Cardiac muscle cell (in vitro differentiated cells and primary cell): ENCODE measurements at regions not wholly inside any gene's neighbourhood (a gene's known extent, or its start where the extent isn't known, plus 50 kb on each side); places are given as distances from the start of the nearest gene placed in this dataset.

Experiments
- DNase-seq, 2 donors: peaks; one replicate each; pipeline versions ENCODE4 v3.0.0 to v3.0.0-alpha.2; 2010 to 2017; ENCODE audit warnings: low read depth in 1 of 2, low spot score in 1 of 2
- H3K27ac ChIP-seq: fragments of 200-600 bp; sonication (generic); 2 replicates; pipeline ENCODE4 v1.5.1; 2016
- H3K27me3 ChIP-seq: fragments of 200-600 bp; sonication (generic); 2 replicates; pipeline ENCODE4 v1.6.0; 2016; ENCODE audit warnings: control low read depth
- H3K36me3 ChIP-seq: fragments of 200-600 bp; sonication (generic); 2 replicates; pipeline ENCODE4 v1.5.1; 2016; ENCODE audit warnings: control low read depth
- H3K4me1 ChIP-seq: fragments of 200-600 bp; sonication (generic); 2 replicates; pipeline ENCODE4 v1.8.1; 2017; ENCODE audit warnings: low read depth, mild to moderate bottlenecking, mixed run types
- H3K4me3 ChIP-seq: fragments of 200-600 bp; sonication (generic); 2 replicates; pipeline ENCODE4 v1.5.1; 2016; ENCODE audit warnings: mild to moderate bottlenecking
- H3K9me3 ChIP-seq: fragments of 200-600 bp; sonication (generic); 2 replicates; pipeline ENCODE4 v1.5.1; 2017; ENCODE audit warnings: low read depth, mild to moderate bottlenecking, control low read depth
- TF ChIP-seq, protein P1 (sequence below): IDR thresholded peaks from 2 replicates; pipeline ENCODE4 v1.5.1; 2012; ENCODE audit warnings: low read depth, mild to moderate bottlenecking, low read length

DNA sequence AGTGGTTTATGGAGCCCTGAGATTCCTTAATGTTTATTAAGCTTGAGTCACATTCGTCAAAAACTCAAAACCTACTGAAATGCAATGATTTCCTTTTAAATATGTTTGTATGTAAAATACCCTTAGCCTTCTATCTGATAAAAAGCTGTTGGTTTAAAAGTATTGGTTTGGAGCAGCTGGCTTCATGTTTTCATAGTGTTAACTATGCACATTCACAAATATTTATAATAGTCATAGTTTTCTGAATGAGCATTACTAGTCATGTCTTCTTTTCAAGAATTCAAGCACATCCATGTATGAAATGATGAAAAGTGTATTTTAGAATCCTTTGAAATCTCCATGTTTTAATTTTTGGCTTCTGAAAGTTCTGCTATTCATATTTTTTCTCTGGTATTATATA is 558.6 kb downstream of the UTRN start:
- TF ChIP-seq, protein P1, sequence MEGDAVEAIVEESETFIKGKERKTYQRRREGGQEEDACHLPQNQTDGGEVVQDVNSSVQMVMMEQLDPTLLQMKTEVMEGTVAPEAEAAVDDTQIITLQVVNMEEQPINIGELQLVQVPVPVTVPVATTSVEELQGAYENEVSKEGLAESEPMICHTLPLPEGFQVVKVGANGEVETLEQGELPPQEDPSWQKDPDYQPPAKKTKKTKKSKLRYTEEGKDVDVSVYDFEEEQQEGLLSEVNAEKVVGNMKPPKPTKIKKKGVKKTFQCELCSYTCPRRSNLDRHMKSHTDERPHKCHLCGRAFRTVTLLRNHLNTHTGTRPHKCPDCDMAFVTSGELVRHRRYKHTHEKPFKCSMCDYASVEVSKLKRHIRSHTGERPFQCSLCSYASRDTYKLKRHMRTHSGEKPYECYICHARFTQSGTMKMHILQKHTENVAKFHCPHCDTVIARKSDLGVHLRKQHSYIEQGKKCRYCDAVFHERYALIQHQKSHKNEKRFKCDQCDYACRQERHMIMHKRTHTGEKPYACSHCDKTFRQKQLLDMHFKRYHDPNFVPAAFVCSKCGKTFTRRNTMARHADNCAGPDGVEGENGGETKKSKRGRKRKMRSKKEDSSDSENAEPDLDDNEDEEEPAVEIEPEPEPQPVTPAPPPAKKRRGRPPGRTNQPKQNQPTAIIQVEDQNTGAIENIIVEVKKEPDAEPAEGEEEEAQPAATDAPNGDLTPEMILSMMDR, result no peak
- no peak for DNase-seq
- Histone ChIP-seq H3K36me3 (peaks cover 11% of the 10 kb centered on the region), H3K4me1 (no peaks in the 10 kb centered on the region), H3K27ac (no peak overlapping the region), H3K4me3 (no peak overlapping the region), H3K9me3 (no peaks in the 10 kb centered on the region), H3K27me3 (no peaks in the 10 kb centered on the region)

GRCh38 chr6:144844596-144844995 is 559.5 kb downstream of the UTRN start:
- TF ChIP-seq, protein P1, result no peak
- Histone ChIP-seq H3K27me3 (no peaks in the 10 kb centered on the region), H3K27ac (no peak overlapping the region), H3K36me3 (peaks cover 11% of the 10 kb centered on the region), H3K9me3 (no peaks in the 10 kb centered on the region), H3K4me3 (no peak overlapping the region), H3K4me1 (no peaks in the 10 kb centered on the region)
- DNase-seq, result no peak

GRCh38 chr6:144845186-144845585 is 560.1 kb downstream of the UTRN start:
- TF ChIP-seq, protein P1, result no peak

GRCh38 chr6:144847916-144848315 is 562.8 kb downstream of the UTRN start:
- Histone ChIP-seq H3K36me3 (no peaks in the 10 kb centered on the region), H3K27me3 (no peaks in the 10 kb centered on the region), H3K27ac (no peak overlapping the region), H3K4me3 (no peak overlapping the region), H3K4me1 (peaks cover 5% of the 10 kb centered on the region), H3K9me3 (no peaks in the 10 kb centered on the region)
- TF ChIP-seq, protein P1, result no peak
- DNase-seq, result peak in 1 of 2 donors; percentile 8

More at GRCh38 chr6:144845186-144845585, 560.1 kb downstream of the UTRN start:
- Histone ChIP-seq H3K4me3 (no peak overlapping the region), H3K27ac (no peak overlapping the region), H3K9me3 (no peaks in the 10 kb centered on the region), H3K4me1 (no peaks in the 10 kb centered on the region), H3K27me3 (no peaks in the 10 kb centered on the region), H3K36me3 (peaks cover 11% of the 10 kb centered on the region)
- DNase-seq, result no peak

GRCh38 chr6:144849920-144850319 is 564.8 kb downstream of the UTRN start:
- no peak overlapping the region for H3K27ac ChIP-seq
- no peaks in the 10 kb centered on the region for H3K27me3 ChIP-seq
- no peak for DNase-seq
- TF ChIP-seq, protein P1, result no peak
- H3K9me3 ChIP-seq, result no peaks in the 10 kb centered on the region
- no peaks in the 10 kb centered on the region for H3K36me3 ChIP-seq
- H3K4me3 ChIP-seq, result no peak overlapping the region
- H3K4me1 ChIP-seq, result peaks cover 13% of the 10 kb centered on the region

- TF ChIP-seq, protein P1, result no peak
- H3K36me3 ChIP-seq, result no peaks in the 10 kb centered on the region
- DNase-seq, result peak in 1 of 2 donors; percentile 9
- H3K27ac ChIP-seq, result peak overlapping the region; percentile 29
- no peaks in the 10 kb centered on the region for H3K27me3 ChIP-seq
- no peak overlapping the region for H3K4me3 ChIP-seq
- no peaks in the 10 kb centered on the region for H3K9me3 ChIP-seq
- H3K4me1 ChIP-seq, result peaks cover 13% of the 10 kb centered on the region
Measured at GRCh38 chr6:144853603-144854002, 568.5 kb downstream of the UTRN start.
